HCT116 (cell line): ENCODE measurements at regions not wholly inside any gene's neighbourhood (a gene's known extent, or its start where the extent isn't known, plus 50 kb on each side); places are given as distances from the start of the nearest gene placed in this dataset.

Experiments
- ATAC-seq: fragments of 200-7000 bp; cut with Tn5 transposase; 2 replicates; pipeline ENCODE4 v1.9.1; 2020; ENCODE audit warnings: mild to moderate bottlenecking, moderate library complexity
- BruUV-seq: library from RNA; stranded (reverse); fragments of 400-500 nt; replicated peaks from 2 replicates; lab custom pipeline; 2021; lab: Mats Ljungman, UMichigan
- CTCF ChIA-PET: fragments of 300-600 bp; sonication (Branson Sonifier 250); formaldehyde crosslinking; loops from one replicate; lab custom pipeline; 2021; ENCODE audit warnings: antibody characterized with exemption; lab: Charles Lee
- POLR2A ChIA-PET: fragments of 300-600, 350-600 bp; sonication (Branson Sonifier 250); formaldehyde crosslinking; loops from one replicate; lab custom pipeline; 2021; ENCODE audit warnings: antibody characterized with exemption; lab: Charles Lee
- RAD21 ChIA-PET, 2 experiments: fragments of 300-600 bp; sonication (Branson Sonifier 250); formaldehyde crosslinking; loops; one replicate each; lab custom pipeline; 2023; ENCODE audit warnings: low total read pairs in 2 of 2; ENCODE audit not compliant: uncharacterized antibody in 2 of 2, unreplicated experiment in 2 of 2, low non-redundant PET in 1 of 2; lab: Charles Lee
- DNase-seq: peaks from one replicate; pipeline ENCODE4 v3.0.0-alpha.2; 2010; ENCODE audit warnings: low read depth, low spot score
- H2AFZ ChIP-seq: fragments of 200-600 bp; shearing (Covaris generic), sonication (generic); 2 replicates; pipeline ENCODE4 v1.6.1; 2017; ENCODE audit warnings: low read depth, mixed run types, mixed read lengths, antibody characterized with exemption, low read length; ENCODE audit not compliant: poor library complexity, severe bottlenecking
- H3K27ac ChIP-seq: 2 replicates; pipeline ENCODE4 v1.5.1; 2012; ENCODE audit warnings: low read depth, low read length
- H3K27me3 ChIP-seq: fragments of 200-600 bp; sonication (generic); 2 replicates; pipeline ENCODE4 v1.6.1; 2016; ENCODE audit warnings: mixed run types, low read length, mixed read lengths; ENCODE audit not compliant: insufficient read depth
- H3K36me3 ChIP-seq, 2 experiments: fragments of 200-500 bp in 1 of 2; fragments of 200-600 bp in 1 of 2; sonication (Bioruptor generic) in 1 of 2; sonication (generic) in 1 of 2; 2 replicates each; pipeline versions ENCODE4 v1.5.1 to v1.6.1; 2014 to 2016; ENCODE audit warnings: low read length in 2 of 2, inconsistent platforms in 1 of 2, mixed read lengths in 1 of 2, mixed run types in 1 of 2; ENCODE audit not compliant: insufficient read depth in 2 of 2, control insufficient read depth in 1 of 2
- H3K4me1 ChIP-seq, 2 experiments: fragments of 200-600 bp in 1 of 2; sonication (generic) in 1 of 2; 2 replicates each; pipeline versions ENCODE4 v1.5.1 to v1.6.1; 2012 to 2017; ENCODE audit warnings: low read length in 2 of 2, inconsistent platforms in 1 of 2, mild to moderate bottlenecking in 1 of 2, mixed read lengths in 1 of 2, mixed run types in 1 of 2, moderate library complexity in 1 of 2; ENCODE audit not compliant: insufficient read depth in 2 of 2, control insufficient read depth in 1 of 2
- H3K4me2 ChIP-seq: fragments of 200-600 bp; sonication (generic); 2 replicates; pipeline ENCODE4 v1.6.1; 2017; ENCODE audit warnings: mixed run types, low read length, mixed read lengths
- H3K4me3 ChIP-seq, 2 experiments: fragments of 200-600 bp in 1 of 2; sonication (generic) in 1 of 2; replicated peaks in 1 of 2; 2 replicates each; pipeline ENCODE4 v1.5.1; 2011 to 2016; ENCODE audit warnings: low read length in 2 of 2, control low read depth in 1 of 2, low read depth in 1 of 2, mild to moderate bottlenecking in 1 of 2, mixed read lengths in 1 of 2, mixed run types in 1 of 2
- H3K79me2 ChIP-seq: fragments of 200-600 bp; sonication (generic); 2 replicates; pipeline ENCODE4 v1.6.1; 2017; ENCODE audit warnings: mild to moderate bottlenecking, mixed run types, low read length, moderate library complexity, mixed read lengths; ENCODE audit not compliant: insufficient read depth
- H3K9ac ChIP-seq: fragments of 200-600 bp; sonication (generic); 2 replicates; pipeline ENCODE4 v1.6.1; 2016; ENCODE audit warnings: low read length, mixed read lengths
- H3K9me2 ChIP-seq: fragments of 200-600 bp; sonication (generic), shearing (Covaris generic); 2 replicates; pipeline ENCODE4 v1.6.1; 2017; ENCODE audit warnings: mixed run types, mild to moderate bottlenecking, moderate library complexity; ENCODE audit not compliant: insufficient read depth
- H3K9me3 ChIP-seq, 2 experiments: fragments of 200-500 bp in 1 of 2; fragments of 200-600 bp in 1 of 2; sonication (Bioruptor generic) in 1 of 2; sonication (generic) in 1 of 2; 2 replicates each; pipeline ENCODE4 v1.6.1; 2014 to 2017; ENCODE audit warnings: low read length in 2 of 2, mixed read lengths in 2 of 2, inconsistent platforms in 1 of 2, low read depth in 1 of 2, mild to moderate bottlenecking in 1 of 2, mixed run types in 1 of 2, moderate library complexity in 1 of 2; ENCODE audit not compliant: control insufficient read depth in 1 of 2, insufficient read depth in 1 of 2
- H4K20me1 ChIP-seq: fragments of 200-600 bp; sonication (generic), shearing (Covaris generic); 2 replicates; pipeline ENCODE4 v1.6.1; 2017; ENCODE audit warnings: mixed run types, mild to moderate bottlenecking, moderate library complexity; ENCODE audit not compliant: insufficient read depth
- ATF3 ChIP-seq: IDR thresholded peaks from 2 replicates; pipeline ENCODE4 v1.6.1; 2012
- CTCF ChIP-seq, 3 experiments: fragments of 200-600 bp in 1 of 3; sonication (generic) in 1 of 3; IDR thresholded peaks in 2 of 3; conservative IDR thresholded peaks in 1 of 3; 2 replicates each; pipeline ENCODE4 v1.5.1; 2012 to 2017; ENCODE audit warnings: low read depth in 2 of 3, low read length in 2 of 3, antibody characterized with exemption in 1 of 3, borderline replicate concordance in 1 of 3, control low read depth in 1 of 3, mild to moderate bottlenecking in 1 of 3, mixed read lengths in 1 of 3, mixed run types in 1 of 3, moderate library complexity in 1 of 3; ENCODE audit not compliant: insufficient read depth in 1 of 3
- ELF1 ChIP-seq: IDR thresholded peaks from 2 replicates; pipeline ENCODE4 v1.6.1; 2012; ENCODE audit warnings: low read depth, borderline replicate concordance
- EZH2phosphoT487 ChIP-seq: fragments of 200-600 bp; IDR thresholded peaks from 2 replicates; pipeline ENCODE4 v1.6.1; 2018; ENCODE audit warnings: antibody characterized with exemption, borderline replicate concordance
- FOSL1 ChIP-seq: IDR thresholded peaks from 2 replicates; pipeline ENCODE4 v1.6.1; 2012; ENCODE audit warnings: low read depth
- JUND ChIP-seq: IDR thresholded peaks from 2 replicates; pipeline ENCODE4 v1.6.1; 2012
- POLR2A ChIP-seq: IDR thresholded peaks from 2 replicates; pipeline ENCODE4 v1.7.0; 2011; ENCODE audit warnings: borderline replicate concordance; ENCODE audit not compliant: insufficient read depth, insufficient read length; ENCODE audit errors: extremely low read depth
- POLR2AphosphoS5 ChIP-seq: IDR thresholded peaks from 2 replicates; pipeline ENCODE4 v1.6.1; 2011; ENCODE audit warnings: mild to moderate bottlenecking, low read depth, low read length, moderate library complexity
- RAD21 ChIP-seq: IDR thresholded peaks from 2 replicates; pipeline ENCODE4 v1.6.1; 2012; ENCODE audit warnings: low read depth, mild to moderate bottlenecking
- REST ChIP-seq: IDR thresholded peaks from 2 replicates; pipeline ENCODE4 v1.6.1; 2012; ENCODE audit warnings: low read depth
- SIN3A ChIP-seq: IDR thresholded peaks from 2 replicates; pipeline ENCODE4 v1.6.1; 2012; ENCODE audit warnings: low read depth
- SP1 ChIP-seq: IDR thresholded peaks from 2 replicates; pipeline ENCODE4 v1.6.1; 2012; ENCODE audit warnings: low read depth
- SRF ChIP-seq: IDR thresholded peaks from 2 replicates; pipeline ENCODE4 v1.6.1; 2012; ENCODE audit warnings: low read depth
- TCF7L2 ChIP-seq: IDR thresholded peaks from 2 replicates; pipeline ENCODE4 v1.7.0; 2011; ENCODE audit warnings: borderline replicate concordance, inconsistent platforms; ENCODE audit not compliant: insufficient read depth, insufficient read length; ENCODE audit errors: extremely low read depth
- YY1 ChIP-seq: IDR thresholded peaks from 2 replicates; pipeline ENCODE4 v1.6.1; 2011; ENCODE audit warnings: low read length, low read depth, moderate library complexity, mild to moderate bottlenecking; ENCODE audit not compliant: insufficient replicate concordance; ENCODE audit errors: extremely low read depth
- ZBTB33 ChIP-seq: IDR thresholded peaks from 2 replicates; pipeline ENCODE4 v1.6.1; 2011; ENCODE audit warnings: mild to moderate bottlenecking, low read length, moderate library complexity; ENCODE audit not compliant: insufficient replicate concordance; ENCODE audit errors: extremely low read depth
- intact Hi-C: fragments of 100-400 bp; cut with micrococcal nuclease; formaldehyde crosslinking; loops from 2 replicates; pipeline ENCODE4 v1.10.0; 2022

GRCh38 chr6:108752733-108753590 is 95.3 kb upstream of the ARMC2 start:
- no peak overlapping the region for H3K4me2 ChIP-seq
- POLR2A ChIA-PET, result interaction anchor here (0.7 kb wide), 1 partner anchor 165 kb away, joined by 3 read pairs; no protein-coding TSS in a partner anchor
- no peak for ATAC-seq

More at GRCh38 chr6:108752733-108753590, 95.3 kb upstream of the ARMC2 start:
- H3K4me3 ChIP-seq, result no peak overlapping the region
- H3K9ac ChIP-seq, result no peak overlapping the region
- H3K9me2 ChIP-seq, result 0 out of 2 replicates have a peak, but pooled peaks cover 3% of the 10 kb centered on the region
- H3K79me2 ChIP-seq, result no peaks in the 10 kb centered on the region
- TF ChIP-seq POLR2AphosphoS5, result no peak
- TF ChIP-seq SP1, result no peak
- no peak for TF ChIP-seq POLR2A
- no peak for TF ChIP-seq ATF3
- TF ChIP-seq REST, result no peak
- TF ChIP-seq ZBTB33, result no peak
- no peak for TF ChIP-seq ELF1
- TF ChIP-seq SIN3A, result no peak
- no peak for TF ChIP-seq YY1
- no peak for TF ChIP-seq CTCF (IDR thresholded peaks at IDR 0.05 in 2 of 3, conservative IDR thresholded peaks at IDR 0.05 in 1 of 3; ENCODE audit: borderline replicate concordance in 1 of 3, insufficient read depth in 1 of 3, low read depth in 2 of 3, low read length in 2 of 3)
- no peak for TF ChIP-seq RAD21
- TF ChIP-seq EZH2phosphoT487, result no peak
- no peak for TF ChIP-seq SRF
- TF ChIP-seq JUND, result no peak
- TF ChIP-seq TCF7L2, result no peak
- TF ChIP-seq FOSL1, result no peak
- no peaks in the 10 kb centered on the region for H3K27me3 ChIP-seq
- DNase-seq, result no peak
- no peaks in the 10 kb centered on the region for H3K9me3 ChIP-seq
- CTCF ChIA-PET, result no interaction called here
- RAD21 ChIA-PET, result no interaction called here
- no peaks in the 10 kb centered on the region for H3K36me3 ChIP-seq
- intact Hi-C loops, result no loop called here
- no TSS peak for BruUV-seq
- no peak overlapping the region for H2AFZ ChIP-seq
- peaks cover 0 to 2% of the 10 kb centered on the region in 2 experiments; a peak in 1 of 4 replicates for H3K4me1 ChIP-seq
- H3K27ac ChIP-seq, result no peak overlapping the region
- H4K20me1 ChIP-seq, result no peaks in the 10 kb centered on the region
